ENCODE measurements at regions not wholly inside any gene's neighbourhood (a gene's known extent, or its start where the extent isn't known, plus 50 kb on each side); places are given as distances from the start of the nearest gene placed in this dataset.

- H3K4me1 ChIP-seq (ENCODE audit: insufficient read depth, low read length, poor library complexity, severe bottlenecking): no peaks in the 10 kb centered on the region
- H3K79me2 ChIP-seq (ENCODE audit: insufficient read depth, low read depth, low read length): no peaks in the 10 kb centered on the region
- POLR2A ChIA-PET: interaction anchor here (0.6 kb wide), 1 partner anchor 147 kb away, joined by 4 read pairs; no protein-coding TSS in a partner anchor
- DNase-seq (ENCODE audit: low spot score): no peak
- TF ChIP-seq CTCF (conservative IDR thresholded peaks at IDR 0.05; ENCODE audit: low read length) (no peak), EZH2phosphoT487 (IDR thresholded peaks at IDR 0.05; ENCODE audit: borderline replicate concordance, low read depth, low read length) (no peak)
- H3K4me3 ChIP-seq (ENCODE audit: low read depth, low read length, poor library complexity, severe bottlenecking): no peak overlapping the region
- no peak overlapping the region for H3K4me2 ChIP-seq (ENCODE audit: low read length)
- H3K36me3 ChIP-seq (ENCODE audit: insufficient read depth, low read length): no peaks in the 10 kb centered on the region
- CTCF ChIA-PET (ENCODE audit: unreplicated experiment): no interaction called here
- H3K9me2 ChIP-seq (ENCODE audit: insufficient read depth, low read length): no peaks in the 10 kb centered on the region
- H2AFZ ChIP-seq (ENCODE audit: low read length): no peak overlapping the region
- BruUV-seq (replicated peaks): no TSS peak
- H4K20me1 ChIP-seq (ENCODE audit: insufficient read depth, low read length): no peaks in the 10 kb centered on the region
- no peak overlapping the region for H3K27ac ChIP-seq (ENCODE audit: low read depth, low read length, poor library complexity, severe bottlenecking)
- H3K9me3 ChIP-seq (ENCODE audit: low read length): no peaks in the 10 kb centered on the region
- intact Hi-C loops (cut with micrococcal nuclease; ENCODE audit: unreplicated experiment): no loop called here
Observed at GRCh38 chr6:53974941-53975340, 136.3 kb upstream of the MLIP start.

- Histone ChIP-seq H3K9me3 (ENCODE audit: low read length) (no peaks in the 10 kb centered on the region), H3K27ac (ENCODE audit: low read depth, low read length, poor library complexity, severe bottlenecking) (no peak overlapping the region), H4K20me1 (ENCODE audit: insufficient read depth, low read length) (no peaks in the 10 kb centered on the region), H3K4me1 (ENCODE audit: insufficient read depth, low read length, poor library complexity, severe bottlenecking) (no peaks in the 10 kb centered on the region), H3K4me2 (ENCODE audit: low read length) (no peak overlapping the region), H3K79me2 (ENCODE audit: insufficient read depth, low read depth, low read length) (no peaks in the 10 kb centered on the region), H2AFZ (ENCODE audit: low read length) (no peak overlapping the region), H3K36me3 (ENCODE audit: insufficient read depth, low read length) (no peaks in the 10 kb centered on the region), H3K4me3 (ENCODE audit: low read depth, low read length, poor library complexity, severe bottlenecking) (no peak overlapping the region), H3K9me2 (ENCODE audit: insufficient read depth, low read length) (no peaks in the 10 kb centered on the region)
- ChIA-PET CTCF (ENCODE audit: unreplicated experiment) (no interaction called here), POLR2A (interaction anchor here (0.7 kb wide), 3 partner anchors 65 to 1950 kb away, joined by 4 to 7 read pairs (median 5); no protein-coding TSS in a partner anchor)
- intact Hi-C loops (cut with micrococcal nuclease; ENCODE audit: unreplicated experiment): no loop called here
- no peak for DNase-seq (ENCODE audit: low spot score)
- no TSS peak for BruUV-seq (replicated peaks)
- TF ChIP-seq CTCF (conservative IDR thresholded peaks at IDR 0.05; ENCODE audit: low read length) (no peak), EZH2phosphoT487 (IDR thresholded peaks at IDR 0.05; ENCODE audit: borderline replicate concordance, low read depth, low read length) (no peak)
Observed at GRCh38 chr6:53975941-53976615, 135.2 kb upstream of the MLIP start.

- Histone ChIP-seq H3K4me1 (ENCODE audit: insufficient read depth, low read length, poor library complexity, severe bottlenecking) (no peaks in the 10 kb centered on the region), H3K27ac (ENCODE audit: low read depth, low read length, poor library complexity, severe bottlenecking) (no peak overlapping the region), H3K9me3 (ENCODE audit: low read length) (no peaks in the 10 kb centered on the region), H3K9me2 (ENCODE audit: insufficient read depth, low read length) (no peaks in the 10 kb centered on the region), H4K20me1 (ENCODE audit: insufficient read depth, low read length) (no peaks in the 10 kb centered on the region), H3K4me3 (ENCODE audit: low read depth, low read length, poor library complexity, severe bottlenecking) (no peak overlapping the region), H3K36me3 (ENCODE audit: insufficient read depth, low read length) (no peaks in the 10 kb centered on the region), H3K79me2 (ENCODE audit: insufficient read depth, low read depth, low read length) (no peaks in the 10 kb centered on the region), H3K4me2 (ENCODE audit: low read length) (no peak overlapping the region), H2AFZ (ENCODE audit: low read length) (no peak overlapping the region)
- intact Hi-C loops (cut with micrococcal nuclease; ENCODE audit: unreplicated experiment): no loop called here
- POLR2A ChIA-PET: no interaction called here
- DNase-seq (ENCODE audit: low spot score): no peak
- no TSS peak for BruUV-seq (replicated peaks)
- no peak for TF ChIP-seq CTCF (conservative IDR thresholded peaks at IDR 0.05; ENCODE audit: low read length)
- TF ChIP-seq EZH2phosphoT487 (IDR thresholded peaks at IDR 0.05; ENCODE audit: borderline replicate concordance, low read depth, low read length): no peak
- CTCF ChIA-PET (ENCODE audit: unreplicated experiment): no interaction called here
Observed at GRCh38 chr6:53977551-53977950, 133.7 kb upstream of the MLIP start.
